H1 (cell line): ENCODE measurements at regions not wholly inside any gene's neighbourhood (a gene's known extent, or its start where the extent isn't known, plus 50 kb on each side); places are given as distances from the start of the nearest gene placed in this dataset.

Experiments
- CTCF ChIA-PET: fragments of 300-600 bp; sonication (Branson Sonifier 250); formaldehyde crosslinking; loops from one replicate; lab custom pipeline; 2021; ENCODE audit not compliant: partially characterized antibody; lab: Charles Lee
- POLR2A ChIA-PET: fragments of 300-600 bp; sonication (Branson Sonifier 250); formaldehyde crosslinking; loops from one replicate; lab custom pipeline; 2021; ENCODE audit warnings: inconsistent platforms; ENCODE audit not compliant: partially characterized antibody; lab: Charles Lee
- DNase-seq, 2 experiments: peaks; one replicate each; pipeline versions ENCODE4 v3.0.0 to v3.0.0-alpha.2; 2010 to 2022; ENCODE audit warnings: low spot score in 2 of 2, low read depth in 1 of 2, mixed read lengths in 1 of 2
- FAIRE-seq: peaks from 2 replicates; lab custom pipeline; 2011; peaks lifted over from hg19 to GRCh38; lab: Jason Lieb, UNC
- H2AFZ ChIP-seq: 2 replicates; pipeline ENCODE4 v1.8.1; 2012; ENCODE audit warnings: low read length, inconsistent platforms
- H2AK5ac ChIP-seq: 2 replicates; pipeline ENCODE4 v1.6.1; 2013; ENCODE audit warnings: low read depth, low read length
- H2BK120ac ChIP-seq: replicated peaks from 2 replicates; pipeline ENCODE3; 2013; ENCODE audit warnings: low read depth, low read length, inconsistent platforms
- H2BK12ac ChIP-seq: 2 replicates; pipeline ENCODE4 v1.6.1; 2013; ENCODE audit warnings: low read depth, low read length
- H2BK15ac ChIP-seq: 2 replicates; pipeline ENCODE4 v1.6.1; 2013; ENCODE audit warnings: low read length
- H2BK20ac ChIP-seq: 2 replicates; pipeline ENCODE4 v1.6.1; 2013; ENCODE audit warnings: low read length
- H2BK5ac ChIP-seq: 2 replicates; pipeline ENCODE4 v1.6.1; 2013; ENCODE audit warnings: low read depth, low read length
- H3K14ac ChIP-seq: 2 replicates; pipeline ENCODE4 v1.6.1; 2013; ENCODE audit warnings: inconsistent platforms; ENCODE audit not compliant: insufficient read length
- H3K18ac ChIP-seq: 2 replicates; pipeline ENCODE4 v1.6.1; 2013; ENCODE audit warnings: low read length; ENCODE audit errors: extremely low read depth
- H3K23ac ChIP-seq: 2 replicates; pipeline ENCODE4 v1.6.1; 2013; ENCODE audit warnings: inconsistent platforms; ENCODE audit not compliant: insufficient read length
- H3K23me2 ChIP-seq: 2 replicates; pipeline ENCODE4 v1.6.1; 2013; ENCODE audit warnings: low read depth, low read length
- H3K27ac ChIP-seq: 2 replicates; pipeline ENCODE4 v1.6.1; 2011; ENCODE audit warnings: low read depth, low read length, inconsistent platforms
- H3K27me3 ChIP-seq, 4 experiments: replicated peaks in 1 of 4; 1 replicate in 1 of 4; 2 replicates in 3 of 4; pipeline versions ENCODE4 v1.6.1 to v1.8.1; 2011 to 2013; ENCODE audit warnings: low read length in 3 of 4, mild to moderate bottlenecking in 3 of 4, inconsistent platforms in 2 of 4, mixed read lengths in 2 of 4, moderate library complexity in 1 of 4; ENCODE audit not compliant: control insufficient read depth in 3 of 4, insufficient read depth in 3 of 4; ENCODE audit errors: extremely low read depth in 1 of 4
- H3K36me3 ChIP-seq, 4 experiments: 2 replicates each; pipeline versions ENCODE4 v1.6.1 to v1.8.1; 2011 to 2013; ENCODE audit warnings: mild to moderate bottlenecking in 4 of 4, low read length in 3 of 4, moderate library complexity in 2 of 4, control low read depth in 1 of 4, inconsistent platforms in 1 of 4; ENCODE audit not compliant: insufficient read depth in 4 of 4, control insufficient read depth in 2 of 4
- H3K4ac ChIP-seq: replicated peaks from 2 replicates; pipeline ENCODE3; 2013; ENCODE audit warnings: low read length, low read depth, mixed read lengths, inconsistent platforms; ENCODE audit not compliant: insufficient read length
- H3K4me1 ChIP-seq, 4 experiments: replicated peaks in 1 of 4; 1 replicate in 1 of 4; 2 replicates in 3 of 4; pipeline versions ENCODE4 v1.6.1 to v1.8.1; 2011 to 2013; ENCODE audit warnings: low read length in 3 of 4, inconsistent platforms in 2 of 4, mixed read lengths in 1 of 4; ENCODE audit not compliant: insufficient read depth in 4 of 4, control insufficient read depth in 3 of 4
- H3K4me2 ChIP-seq, 2 experiments: 2 replicates each; pipeline versions ENCODE4 v1.6.1 to v1.8.1; 2011 to 2013; ENCODE audit warnings: low read depth in 2 of 2, low read length in 2 of 2, control low read depth in 1 of 2, inconsistent platforms in 1 of 2, mild to moderate bottlenecking in 1 of 2; ENCODE audit not compliant: insufficient read depth in 1 of 2
- H3K4me3 ChIP-seq, 4 experiments: fragments of 200-600, 300-600 bp in 1 of 4; sonication (generic), shearing (Covaris generic), sonication (Bioruptor Twin) in 1 of 4; 2 replicates each; pipeline versions ENCODE4 v1.5.1 to v1.8.1; 2011 to 2016; ENCODE audit warnings: low read length in 4 of 4, low read depth in 3 of 4, control low read depth in 2 of 4, inconsistent platforms in 2 of 4, mild to moderate bottlenecking in 2 of 4, mixed read lengths in 1 of 4, moderate library complexity in 1 of 4; ENCODE audit not compliant: insufficient read depth in 2 of 4; ENCODE audit errors: extremely low read depth in 1 of 4
- H3K56ac ChIP-seq: replicated peaks from 2 replicates; pipeline ENCODE3; 2013; ENCODE audit warnings: low read depth, mild to moderate bottlenecking, mixed read lengths, low read length, inconsistent platforms; ENCODE audit not compliant: insufficient read length
- H3K79me1 ChIP-seq: 2 replicates; pipeline ENCODE4 v1.6.1; 2013; ENCODE audit warnings: low read depth, low read length, control low read depth
- H3K79me2 ChIP-seq, 2 experiments: 2 replicates each; pipeline versions ENCODE4 v1.6.1 to v1.8.1; 2012 to 2013; ENCODE audit warnings: low read length in 2 of 2, mild to moderate bottlenecking in 2 of 2, inconsistent platforms in 1 of 2; ENCODE audit not compliant: insufficient read depth in 2 of 2, control insufficient read depth in 1 of 2
- H3K9ac ChIP-seq, 4 experiments: replicated peaks in 1 of 4; 1 replicate in 1 of 4; 2 replicates in 3 of 4; pipeline versions ENCODE4 v1.6.1 to v1.8.1; 2011 to 2013; ENCODE audit warnings: low read depth in 3 of 4, low read length in 3 of 4, control low read depth in 2 of 4, mild to moderate bottlenecking in 2 of 4, moderate library complexity in 2 of 4, inconsistent platforms in 1 of 4; ENCODE audit errors: extremely low read depth in 1 of 4
- H3K9me3 ChIP-seq, 2 experiments: 2 replicates each; pipeline versions ENCODE4 v1.6.1 to v1.8.1; 2012 to 2013; ENCODE audit warnings: mild to moderate bottlenecking in 2 of 2, moderate library complexity in 2 of 2, control low read depth in 1 of 2, inconsistent platforms in 1 of 2, low read depth in 1 of 2, low read length in 1 of 2, mixed read lengths in 1 of 2; ENCODE audit not compliant: insufficient read depth in 2 of 2
- H4K20me1 ChIP-seq, 2 experiments: replicated peaks in 1 of 2; 2 replicates each; pipeline versions ENCODE3 to v1.8.1; 2011 to 2013; ENCODE audit warnings: inconsistent platforms in 2 of 2, low read length in 2 of 2, mild to moderate bottlenecking in 1 of 2; ENCODE audit not compliant: insufficient read depth in 2 of 2, control insufficient read depth in 1 of 2
- H4K5ac ChIP-seq: 2 replicates; pipeline ENCODE4 v1.6.1; 2013; ENCODE audit warnings: low read length, low read depth, mixed read lengths, inconsistent platforms; ENCODE audit not compliant: insufficient read length
- H4K8ac ChIP-seq: 2 replicates; pipeline ENCODE4 v1.8.0; 2013; ENCODE audit warnings: mild to moderate bottlenecking, moderate library complexity, low read length, inconsistent platforms; ENCODE audit not compliant: insufficient read depth; ENCODE audit errors: extremely low read depth
- H4K91ac ChIP-seq: replicated peaks from 2 replicates; pipeline ENCODE3; 2013; ENCODE audit warnings: low read length, mixed read lengths, inconsistent platforms; ENCODE audit not compliant: insufficient read length
- BCL11A ChIP-seq, 2 experiments: IDR thresholded peaks; one replicate each; pipeline ENCODE4 v1.6.1; 2011; ENCODE audit warnings: low read depth in 2 of 2, low read length in 2 of 2, mild to moderate bottlenecking in 2 of 2
- CHD1 ChIP-seq: IDR thresholded peaks from 2 replicates; pipeline ENCODE4 v1.6.1; 2012; ENCODE audit warnings: low read depth, low read length, improper control_type of control experiment
- CTBP2 ChIP-seq: IDR thresholded peaks from 2 replicates; pipeline ENCODE4 v1.7.0; 2011; ENCODE audit warnings: borderline replicate concordance, mild to moderate bottlenecking, moderate library complexity, mixed read lengths, low read length; ENCODE audit not compliant: insufficient read depth, insufficient read length
- E2F6 ChIP-seq: IDR thresholded peaks from 2 replicates; pipeline ENCODE4 v1.6.1; 2012; ENCODE audit warnings: inconsistent platforms
- GABPA ChIP-seq: IDR thresholded peaks from 2 replicates; pipeline ENCODE4 v1.6.1; 2011; ENCODE audit warnings: mild to moderate bottlenecking, low read length, moderate library complexity, borderline replicate concordance; ENCODE audit not compliant: insufficient read depth
- HDAC6 ChIP-seq: IDR thresholded peaks from one replicate; pipeline ENCODE4 v1.7.1; 2012; ENCODE audit warnings: low read depth, mild to moderate bottlenecking, inconsistent platforms, low read length, moderate library complexity
- MAFK ChIP-seq: IDR thresholded peaks from 2 replicates; pipeline ENCODE4 v1.6.1; 2012; ENCODE audit warnings: low read depth, mild to moderate bottlenecking, improper control_type of control experiment, low read length
- MAX ChIP-seq: IDR thresholded peaks from 2 replicates; pipeline ENCODE4 v1.6.1; 2012; ENCODE audit warnings: inconsistent platforms
- NANOG ChIP-seq: IDR thresholded peaks from 2 replicates; pipeline ENCODE4 v1.6.1; 2011; ENCODE audit warnings: low read length, low read depth, mild to moderate bottlenecking, inconsistent platforms; ENCODE audit not compliant: insufficient read depth, poor library complexity, severe bottlenecking
- NRF1 ChIP-seq: IDR thresholded peaks from 2 replicates; pipeline ENCODE4 v1.6.1; 2011; ENCODE audit warnings: mild to moderate bottlenecking, low read depth, low read length, improper control_type of control experiment
- POU5F1 ChIP-seq: IDR thresholded peaks from 2 replicates; pipeline ENCODE4 v1.6.1; 2011; ENCODE audit warnings: low read depth, mild to moderate bottlenecking, low read length, moderate library complexity
- RFX5 ChIP-seq: IDR thresholded peaks from 2 replicates; pipeline ENCODE4 v1.6.1; 2011; ENCODE audit warnings: low read depth, low read length, improper control_type of control experiment, borderline replicate concordance
- SIRT6 ChIP-seq: IDR thresholded peaks from one replicate; pipeline ENCODE4 v1.7.1; 2012; ENCODE audit warnings: low read length, inconsistent platforms
- SRF ChIP-seq: IDR thresholded peaks from 2 replicates; pipeline ENCODE4 v1.6.1; 2011; ENCODE audit warnings: mild to moderate bottlenecking, low read depth, low read length, moderate library complexity
- WGBS, 2 experiments: shearing (Covaris generic) in 1 of 2; methylation state at CpG; one replicate each; pipeline versions ENCODE4 v1.1.6 to v1.1.7; 2013 to 2015; ENCODE audit warnings: low lambda C conversion rate in 2 of 2, mixed read lengths in 2 of 2, inconsistent platforms in 1 of 2, low coverage in 1 of 2, missing lambda C conversion rate in 1 of 2; ENCODE audit not compliant: insufficient replicate concordance in 2 of 2, insufficient coverage in 1 of 2, insufficient read length in 1 of 2; ENCODE audit errors: extremely low coverage in 1 of 2, missing lambda C conversion rate in 1 of 2; 5-methylcytosine and 5-hydroxymethylcytosine counted together

GRCh38 chr16:49017501-49017900 lies 264.1 kb downstream of the CBLN1 start:
- ChIA-PET POLR2A (no interaction called here), CTCF (interaction anchor here (1.1 to 1.5 kb wide), 2 partner anchors 38 to 331 kb away, joined by 3 read pairs; no protein-coding TSS in a partner anchor)
- no peak overlapping the region for H3K18ac ChIP-seq
- TF ChIP-seq E2F6 (no peak), POU5F1 (no peak), NRF1 (no peak), NANOG (no peak), CTBP2 (no peak), RFX5 (no peak), SIRT6 (no peak), GABPA (no peak), SRF (no peak), BCL11A (IDR thresholded peaks at IDR 0.05; ENCODE audit: low read depth in 2 of 2, low read length in 2 of 2) (no peak), HDAC6 (no peak), CHD1 (no peak), MAX (no peak), MAFK (no peak)

More at GRCh38 chr16:49017501-49017900, 264.1 kb downstream of the CBLN1 start:
- Histone ChIP-seq H3K27ac (no peak overlapping the region), H3K14ac (no peak overlapping the region), H2BK15ac (no peak overlapping the region), H2BK20ac (no peak overlapping the region), H4K91ac (no peak overlapping the region), H4K8ac (no peak overlapping the region), H4K5ac (no peak overlapping the region), H3K4me1 (peaks cover 6 to 35% (median 16%) of the 10 kb centered on the region in 4 experiments), H4K20me1 (peaks cover 0 to 6% of the 10 kb centered on the region in 2 experiments), H3K9ac (no peak overlapping the region), H3K4me2 (no peak overlapping the region), H2AFZ (no peak overlapping the region), H3K79me1 (no peaks in the 10 kb centered on the region), H3K23me2 (peaks cover 7% of the 10 kb centered on the region), H3K56ac (no peak overlapping the region), H3K36me3 (no peaks in the 10 kb centered on the region), H2BK5ac (no peak overlapping the region), H3K79me2 (no peaks in the 10 kb centered on the region), H3K4ac (no peak overlapping the region), H3K9me3 (no peaks in the 10 kb centered on the region), H2AK5ac (no peak overlapping the region), H3K23ac (no peak overlapping the region), H3K27me3 (peaks cover 0 to 2% (median 0%) of the 10 kb centered on the region in 4 experiments; a peak in 2 of 7 replicates), H3K4me3 (no peak overlapping the region), H2BK12ac (0 out of 2 replicates have a peak overlapping the region, but pooled peaks have one; percentile 70), H2BK120ac (no peak overlapping the region)
- DNase-seq: no peak
- 100% methylated on average over 2 of the region's 2 CpGs; no CpG with 5 or more reads in 1 of the 2 experiments for WGBS, 2 experiments
- no peak for FAIRE-seq
